D721Med (cell line): ENCODE measurements at regions not wholly inside any gene's neighbourhood (a gene's known extent, or its start where the extent isn't known, plus 50 kb on each side); places are given as distances from the start of the nearest gene placed in this dataset.
"Not testable (repeated sequence)": the region's sequence is repeated elsewhere in the genome, so short reads cannot be mapped to it uniquely, and the experiment has no call there.

Experiments
- DNase-seq: peaks from one replicate; pipeline ENCODE4 v3.0.0; 2011; ENCODE audit warnings: low spot score; ENCODE audit not compliant: insufficient read length
- FAIRE-seq: peaks from 2 replicates; lab custom pipeline; 2011; peaks lifted over from hg19 to GRCh38; lab: Jason Lieb, UNC
- TF ChIP-seq, protein P1 (sequence below): IDR thresholded peaks from 2 replicates; pipeline ENCODE4 v1.5.1; 2012; ENCODE audit warnings: mild to moderate bottlenecking, control low read depth; ENCODE audit not compliant: insufficient read depth; ENCODE audit errors: missing control alignments

- no peak for FAIRE-seq
- no peak for DNase-seq
- TF ChIP-seq, protein P1, sequence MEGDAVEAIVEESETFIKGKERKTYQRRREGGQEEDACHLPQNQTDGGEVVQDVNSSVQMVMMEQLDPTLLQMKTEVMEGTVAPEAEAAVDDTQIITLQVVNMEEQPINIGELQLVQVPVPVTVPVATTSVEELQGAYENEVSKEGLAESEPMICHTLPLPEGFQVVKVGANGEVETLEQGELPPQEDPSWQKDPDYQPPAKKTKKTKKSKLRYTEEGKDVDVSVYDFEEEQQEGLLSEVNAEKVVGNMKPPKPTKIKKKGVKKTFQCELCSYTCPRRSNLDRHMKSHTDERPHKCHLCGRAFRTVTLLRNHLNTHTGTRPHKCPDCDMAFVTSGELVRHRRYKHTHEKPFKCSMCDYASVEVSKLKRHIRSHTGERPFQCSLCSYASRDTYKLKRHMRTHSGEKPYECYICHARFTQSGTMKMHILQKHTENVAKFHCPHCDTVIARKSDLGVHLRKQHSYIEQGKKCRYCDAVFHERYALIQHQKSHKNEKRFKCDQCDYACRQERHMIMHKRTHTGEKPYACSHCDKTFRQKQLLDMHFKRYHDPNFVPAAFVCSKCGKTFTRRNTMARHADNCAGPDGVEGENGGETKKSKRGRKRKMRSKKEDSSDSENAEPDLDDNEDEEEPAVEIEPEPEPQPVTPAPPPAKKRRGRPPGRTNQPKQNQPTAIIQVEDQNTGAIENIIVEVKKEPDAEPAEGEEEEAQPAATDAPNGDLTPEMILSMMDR: no peak
Measured at GRCh38 chr4:33722254-33722653, 2522.1 kb downstream of the ARAP2 start.

GRCh38 chr4:33722800-33723516, 2521.4 kb downstream of the ARAP2 start:
- FAIRE-seq: no peak
- no peak for DNase-seq
- TF ChIP-seq, protein P1: peak; percentile 23

GRCh38 chr4:33724685-33725084, 2519.6 kb downstream of the ARAP2 start:
- TF ChIP-seq, protein P1: no peak
- DNase-seq (no peak), FAIRE-seq (no peak)

GRCh38 chr4:33725861-33726260, 2518.5 kb downstream of the ARAP2 start:
- DNase-seq (no peak), FAIRE-seq (no peak)
- TF ChIP-seq, protein P1: no peak

- no peak for DNase-seq
- TF ChIP-seq, protein P1: no peak
- no peak for FAIRE-seq
Measured at GRCh38 chr4:33737726-33738125, 2506.6 kb downstream of the ARAP2 start.

DNA sequence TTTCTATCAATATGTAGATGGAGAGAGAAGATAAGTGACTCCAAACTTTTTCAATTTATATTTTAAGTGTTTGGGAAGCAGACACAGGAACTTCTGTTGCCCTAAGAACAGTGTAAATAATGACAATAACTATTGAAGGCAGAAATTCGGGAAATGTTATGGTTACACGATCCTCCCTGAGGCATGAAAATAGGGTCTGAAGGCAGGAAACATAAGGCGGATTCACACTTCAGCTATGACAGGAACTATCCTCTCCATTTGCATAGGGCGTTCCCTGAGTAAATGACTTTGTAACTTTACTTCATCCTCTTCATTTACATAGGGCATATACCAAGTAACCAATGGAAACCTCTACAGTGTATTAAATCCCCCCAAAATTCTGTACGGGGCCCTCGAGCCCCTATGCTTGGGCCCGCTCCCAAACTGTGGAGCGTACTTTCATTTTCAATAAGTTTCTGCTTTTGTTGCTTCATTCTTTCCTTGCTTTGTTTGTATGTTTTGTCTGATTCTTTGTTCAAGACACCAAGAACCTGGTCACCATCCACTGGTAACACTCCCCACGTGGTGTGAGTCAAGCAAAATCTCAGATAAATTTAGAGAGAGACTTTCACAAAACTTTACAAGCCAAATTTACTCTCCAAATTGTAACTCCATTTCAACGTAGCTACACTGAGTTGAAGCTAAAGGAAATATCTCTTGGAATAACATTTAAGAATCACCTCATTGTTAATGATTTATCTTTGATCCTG, 2504.3 kb downstream of the ARAP2 start:
- DNase-seq: no peak

GRCh38 chr4:33740871-33741270, 2503.4 kb downstream of the ARAP2 start:
- not testable (repeated sequence) for DNase-seq, FAIRE-seq

More for the DNA sequence above, 2504.3 kb downstream of the ARAP2 start:
- TF ChIP-seq, protein P1: no peak
- FAIRE-seq: no peak
